NCI-H2107 treated with DMSO at 0.1 percent for 48 hours (cell line): ENCODE measurements at regions not wholly inside any gene's neighbourhood (a gene's known extent, or its start where the extent isn't known, plus 50 kb on each side); places are given as distances from the start of the nearest gene placed in this dataset.
A peak's percentile ranks its signal among the peaks of the same experiment; 100 is the strongest.

Source experiments
- DNase-seq: peaks from one replicate; lab custom pipeline; 2025; ENCODE audit not compliant: unreplicated experiment; lab: John Stamatoyannopoulos, UW

- no peak for DNase-seq
These were observed 254.7 kb downstream of the ATG4C start for GRCh38 chr1:63038586-63038985.

GRCh38 chr1:63041660-63042059 lies 257.7 kb downstream of the ATG4C start:
- no peak for DNase-seq

- DNase-seq = peak; percentile 58
These were observed 258.3 kb downstream of the ATG4C start for GRCh38 chr1:63042278-63042677.

- DNase-seq = no peak
These were observed 262.6 kb downstream of the ATG4C start for GRCh38 chr1:63046539-63046938.

- no peak for DNase-seq
These were observed 265.2 kb downstream of the ATG4C start for GRCh38 chr1:63049135-63049534.

GRCh38 chr1:63051356-63051755 lies 267.4 kb downstream of the ATG4C start:
- no peak for DNase-seq

GRCh38 chr1:63051886-63052285 lies 268.0 kb downstream of the ATG4C start:
- no peak for DNase-seq

GRCh38 chr1:63054184-63054583 lies 268.2 kb upstream of the FOXD3 start:
- no peak for DNase-seq

- no peak for DNase-seq
These were observed 259.0 kb upstream of the FOXD3 start for GRCh38 chr1:63063367-63063766.

- no peak for DNase-seq
These were observed 258.2 kb upstream of the FOXD3 start for GRCh38 chr1:63064135-63064534.

- no peak for DNase-seq
These were observed 253.7 kb upstream of the FOXD3 start for GRCh38 chr1:63068626-63069025.

- no peak for DNase-seq
These were observed 253.2 kb upstream of the FOXD3 start for GRCh38 chr1:63069214-63069613.

- peak; percentile 22 for DNase-seq
These were observed 248.8 kb upstream of the FOXD3 start for GRCh38 chr1:63073309-63074306.

GRCh38 chr1:63074321-63074720 lies 248.0 kb upstream of the FOXD3 start:
- DNase-seq = no peak

- DNase-seq = no peak
These were observed 239.6 kb upstream of the FOXD3 start for GRCh38 chr1:63082766-63083165.

- DNase-seq = no peak
These were observed 234.4 kb upstream of the FOXD3 start for GRCh38 chr1:63087966-63088365.

- DNase-seq = no peak
These were observed 223.2 kb upstream of the FOXD3 start for GRCh38 chr1:63099188-63099587.

GRCh38 chr1:63101336-63101735 lies 221.0 kb upstream of the FOXD3 start:
- DNase-seq = no peak

- no peak for DNase-seq
These were observed 218.7 kb upstream of the FOXD3 start for GRCh38 chr1:63103682-63104081.

- DNase-seq = no peak
These were observed 215.3 kb upstream of the FOXD3 start for GRCh38 chr1:63107066-63107465.

- no peak for DNase-seq
These were observed 214.2 kb upstream of the FOXD3 start for GRCh38 chr1:63108206-63108605.

- DNase-seq = no peak
These were observed 210.0 kb upstream of the FOXD3 start for GRCh38 chr1:63112155-63112900.
